Coronary artery (tissue), 2 donors: ENCODE measurements at regions not wholly inside any gene's neighbourhood (a gene's known extent, or its start where the extent isn't known, plus 50 kb on each side); places are given as distances from the start of the nearest gene placed in this dataset.
A peak's percentile ranks its signal among the peaks of the same experiment; 100 is the strongest.

Source experiments
- DNase-seq: peaks from one replicate; pipeline ENCODE4 v3.0.0-alpha.2; 2017; ENCODE audit warnings: low spot score
- H3K27ac ChIP-seq, 2 donors: fragments of 200-600 bp; sonication (generic); one replicate each; pipeline ENCODE4 v1.5.1; 2016 to 2019
- H3K4me3 ChIP-seq: fragments of 200-600 bp; sonication (generic); 2 replicates; pipeline ENCODE4 v1.5.1; 2016; ENCODE audit warnings: mild to moderate bottlenecking, moderate library complexity
- CTCF ChIP-seq: fragments of 200-600 bp; sonication (generic); IDR thresholded peaks from one replicate; pipeline ENCODE4 v1.5.1; 2019; ENCODE audit warnings: antibody characterized with exemption

GRCh38 chr1:219358080-219358479 lies 184.4 kb downstream of the LYPLAL1 start:
- H3K27ac ChIP-seq: no peak overlapping the region
- TF ChIP-seq CTCF: no peak
- H3K4me3 ChIP-seq: no peak overlapping the region
- DNase-seq: no peak

DNA sequence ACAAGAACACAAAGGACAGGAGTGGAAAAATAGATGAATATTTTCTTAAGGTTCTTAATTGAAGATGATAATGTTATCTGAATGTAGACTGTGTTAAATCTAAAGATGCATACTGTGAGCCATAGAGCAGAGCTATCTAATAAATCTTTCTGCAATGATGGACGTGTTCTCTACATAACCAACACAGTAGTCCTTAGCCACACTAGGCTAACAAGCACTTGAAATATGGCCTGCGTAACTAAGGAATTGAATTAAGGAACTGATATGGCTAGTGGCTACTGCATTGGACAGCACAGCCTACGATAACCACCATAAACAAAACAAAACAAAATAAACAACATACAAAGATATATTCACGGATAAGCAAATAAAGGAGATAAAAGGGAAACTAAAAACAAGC lies 181.3 kb downstream of the LYPLAL1 start:
- H3K27ac ChIP-seq: no peak overlapping the region
- TF ChIP-seq CTCF: no peak
- no peak overlapping the region for H3K4me3 ChIP-seq
- DNase-seq: no peak

DNA sequence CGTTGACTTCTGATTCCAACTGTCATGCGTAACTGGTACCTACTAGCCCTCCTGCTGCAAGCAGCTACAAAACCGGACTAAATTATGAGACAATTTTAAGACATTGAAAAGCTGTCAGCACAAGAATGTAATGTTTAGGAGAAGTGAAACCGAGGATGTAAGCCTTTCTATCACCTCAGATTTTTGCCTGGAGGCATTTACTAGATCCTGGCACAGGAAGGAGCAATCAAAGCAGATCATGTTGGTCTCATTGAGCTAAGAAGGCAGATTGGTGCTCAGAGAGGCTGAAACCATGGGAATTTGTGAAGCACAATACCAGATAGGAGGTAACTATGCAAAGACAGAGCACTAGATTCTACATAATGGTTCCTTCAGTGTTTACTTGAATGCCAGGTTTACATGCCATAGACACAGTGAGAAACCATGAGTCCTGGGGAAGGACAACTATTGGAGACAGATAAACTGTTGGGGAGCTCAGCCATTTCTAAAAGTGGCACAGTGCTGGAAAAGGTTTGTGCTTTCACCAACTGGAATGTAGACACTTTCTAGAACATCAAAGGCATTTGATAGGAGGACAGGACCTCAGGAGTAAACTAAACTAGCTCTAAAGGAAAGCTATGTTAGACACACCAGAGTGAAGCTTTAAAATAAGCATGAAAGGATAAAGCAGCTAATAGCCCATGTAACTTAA lies 179.4 kb downstream of the LYPLAL1 start:
- H3K4me3 ChIP-seq: no peak overlapping the region
- H3K27ac ChIP-seq: no peak overlapping the region
- no peak for TF ChIP-seq CTCF
- no peak for DNase-seq

DNA sequence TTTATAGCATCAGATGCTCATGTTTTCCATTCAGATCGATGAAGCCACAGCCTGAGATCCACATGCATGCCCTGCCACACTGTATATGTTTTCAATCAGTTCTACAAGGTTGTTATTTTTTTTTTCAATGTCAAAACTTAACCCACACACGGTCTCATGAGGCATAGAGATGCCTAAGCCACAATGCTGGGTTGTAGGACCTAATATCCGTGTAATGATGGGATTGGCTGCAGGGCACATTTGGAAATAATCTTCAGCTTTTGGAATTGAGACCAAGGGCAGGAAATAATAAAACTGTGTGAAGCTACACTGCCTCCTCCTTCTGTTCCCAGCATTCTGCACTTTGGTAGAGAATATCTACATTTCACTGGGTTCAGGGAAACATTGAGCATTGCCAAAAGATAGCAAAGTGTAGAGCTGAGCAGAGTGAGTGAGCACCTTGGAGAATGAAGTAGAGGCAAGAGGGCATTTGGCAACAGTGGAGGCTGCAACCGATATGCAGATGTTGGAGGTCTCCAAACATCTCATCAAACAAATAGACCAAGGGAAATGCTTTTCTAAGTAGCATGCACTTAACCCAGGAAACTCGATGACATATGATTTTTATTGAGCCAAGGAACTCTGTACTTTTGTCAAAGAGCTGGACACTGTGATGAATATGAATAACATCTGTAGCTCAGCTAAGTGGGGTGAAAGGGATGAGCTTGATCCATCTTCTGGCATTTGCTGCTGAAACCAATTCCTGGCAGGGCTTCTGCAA lies 176.7 kb downstream of the LYPLAL1 start:
- no peak overlapping the region for H3K27ac ChIP-seq
- no peak for DNase-seq

GRCh38 chr1:219347921-219348391 lies 174.3 kb downstream of the LYPLAL1 start:
- TF ChIP-seq CTCF: no peak
- no peak for DNase-seq
- H3K4me3 ChIP-seq: no peak overlapping the region
- H3K27ac ChIP-seq: peak overlapping the region in 1 of 2 donors; percentile 3

More for the DNA sequence above, 176.7 kb downstream of the LYPLAL1 start:
- H3K4me3 ChIP-seq: no peak overlapping the region
- no peak for TF ChIP-seq CTCF

DNA sequence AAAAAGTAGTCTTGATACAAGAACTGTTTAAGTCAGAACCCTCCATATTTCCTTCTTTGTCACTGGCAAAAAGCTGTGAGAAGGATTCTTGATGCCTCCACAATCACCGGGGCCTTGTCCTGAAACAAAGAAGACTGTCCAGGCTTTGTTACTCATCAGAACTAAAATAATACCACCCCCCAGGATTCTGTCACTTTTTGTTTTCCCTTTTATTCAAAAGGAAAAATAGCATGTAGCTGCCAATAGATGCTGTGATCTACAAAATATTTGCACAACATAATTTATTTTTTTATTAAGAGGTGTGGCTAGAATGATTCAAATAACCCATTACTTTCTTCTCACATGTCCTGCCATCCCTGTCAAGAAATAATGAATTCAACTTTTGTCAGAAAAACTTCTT lies 173.7 kb downstream of the LYPLAL1 start:
- no peak for TF ChIP-seq CTCF
- DNase-seq: no peak
- peak overlapping the region in 1 of 2 donors; percentile 27 for H3K27ac ChIP-seq

DNA sequence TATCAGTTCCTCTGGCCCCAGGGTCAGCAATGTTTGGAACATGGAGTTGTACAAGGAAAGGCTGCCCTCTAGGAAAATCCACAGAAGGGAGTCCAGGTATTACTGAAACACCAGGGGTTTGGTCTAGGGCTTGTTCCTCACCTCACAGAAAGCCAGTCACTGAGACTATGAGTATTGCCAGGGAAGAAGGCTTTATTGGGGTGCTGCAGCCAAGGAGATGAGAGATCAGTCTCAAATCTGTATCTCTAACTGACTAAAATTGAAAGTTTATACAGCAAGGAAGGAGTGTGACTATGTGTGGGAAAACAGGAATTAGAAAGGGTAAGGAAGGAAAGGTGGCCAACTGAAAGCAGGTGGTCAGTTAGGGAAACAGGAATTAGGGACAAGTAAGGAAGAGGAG lies 172.3 kb downstream of the LYPLAL1 start:
- Histone ChIP-seq H3K27ac (no peak overlapping the region), H3K4me3 (no peak overlapping the region)
- TF ChIP-seq CTCF: no peak
- DNase-seq: no peak

More for the DNA sequence above, 173.7 kb downstream of the LYPLAL1 start:
- H3K4me3 ChIP-seq: no peak overlapping the region
